Naive B cell (primary cell): ENCODE measurements at regions not wholly inside any gene's neighbourhood (a gene's known extent, or its start where the extent isn't known, plus 50 kb on each side); places are given as distances from the start of the nearest gene placed in this dataset.
"Not testable (repeated sequence)": the region's sequence is repeated elsewhere in the genome, so short reads cannot be mapped to it uniquely, and the experiment has no call there.

Experiments used
- ATAC-seq, 2 donors: fragments of 150-1000 bp; cut with Tn5 transposase; 2 replicates each; pipeline ENCODE4 v1.10.0; 2021; ENCODE audit warnings: low read depth in 2 of 2, mild to moderate bottlenecking in 2 of 2, moderate library complexity in 2 of 2
- DNase-seq: peaks from one replicate; pipeline ENCODE4 v3.0.0; 2022
- H3K27ac Mint-ChIP-seq, 6 donors: one replicate each; pipeline ENCODE4 v1.8.0; 2020 to 2022; ENCODE audit warnings: mild to moderate bottlenecking in 6 of 6, mixed read lengths in 6 of 6, moderate library complexity in 5 of 6, inconsistent platforms in 2 of 6
- H3K27me3 Mint-ChIP-seq, 3 donors: one replicate each; pipeline ENCODE4 v1.8.0; 2021 to 2022; ENCODE audit warnings: mixed read lengths in 3 of 3, mild to moderate bottlenecking in 1 of 3
- H3K36me3 Mint-ChIP-seq, 2 donors: one replicate each; pipeline ENCODE4 v1.8.0; 2020 to 2022; ENCODE audit warnings: mixed read lengths in 2 of 2, inconsistent platforms in 1 of 2, mild to moderate bottlenecking in 1 of 2
- H3K4me1 Mint-ChIP-seq, 3 donors: one replicate each; pipeline ENCODE4 v1.8.0; 2020 to 2022; ENCODE audit warnings: mixed read lengths in 3 of 3, inconsistent platforms in 1 of 3, mild to moderate bottlenecking in 1 of 3, moderate library complexity in 1 of 3
- H3K4me3 Mint-ChIP-seq, 8 donors: one replicate each; pipeline ENCODE4 v1.8.0; 2020 to 2022; ENCODE audit warnings: mild to moderate bottlenecking in 8 of 8, mixed read lengths in 8 of 8, moderate library complexity in 8 of 8, inconsistent platforms in 2 of 8
- H3K9me3 Mint-ChIP-seq, 7 donors: one replicate each; pipeline ENCODE4 v1.8.0; 2020 to 2022; ENCODE audit warnings: mixed read lengths in 7 of 7, mild to moderate bottlenecking in 5 of 7, inconsistent platforms in 2 of 7, moderate library complexity in 1 of 7

GRCh38 chr1:103949779-103950178 is 200.1 kb downstream of the AMY1C start:
- Mint-ChIP-seq H3K36me3 (no peaks in the 10 kb centered on the region), H3K4me3 (no peak overlapping the region), H3K27ac (no peak overlapping the region), H3K4me1 (no peaks in the 10 kb centered on the region), H3K9me3 (peaks cover 0 to 2% (median 0%) of the 10 kb centered on the region in 7 donors), H3K27me3 (no peaks in the 10 kb centered on the region)
- DNase-seq (no peak), ATAC-seq (no peak)

DNA sequence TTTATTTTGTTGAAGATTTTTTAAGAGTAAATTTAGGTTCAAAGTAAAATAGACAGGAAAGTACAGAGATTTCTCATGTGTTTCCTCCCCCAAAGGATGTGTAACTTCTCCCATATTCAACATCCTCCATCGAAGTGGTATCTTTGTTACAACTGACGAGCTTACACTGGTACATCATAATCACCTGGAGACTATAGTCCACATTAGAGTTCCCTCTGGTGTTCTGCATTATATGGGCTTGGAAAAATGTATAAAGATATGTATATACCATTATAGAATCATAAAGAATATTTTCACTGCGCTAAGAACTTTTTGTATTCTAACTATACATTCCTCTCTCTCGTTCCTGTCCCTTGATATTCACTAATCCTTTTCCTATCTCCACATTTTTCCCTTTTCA is 203.7 kb downstream of the AMY1C start:
- ATAC-seq (no peak), DNase-seq (no peak)
- Mint-ChIP-seq H3K36me3 (no peaks in the 10 kb centered on the region), H3K9me3 (peaks cover 0 to 2% (median 0%) of the 10 kb centered on the region in 7 donors), H3K27ac (no peak overlapping the region), H3K27me3 (no peaks in the 10 kb centered on the region), H3K4me3 (no peak overlapping the region), H3K4me1 (no peaks in the 10 kb centered on the region)

DNA sequence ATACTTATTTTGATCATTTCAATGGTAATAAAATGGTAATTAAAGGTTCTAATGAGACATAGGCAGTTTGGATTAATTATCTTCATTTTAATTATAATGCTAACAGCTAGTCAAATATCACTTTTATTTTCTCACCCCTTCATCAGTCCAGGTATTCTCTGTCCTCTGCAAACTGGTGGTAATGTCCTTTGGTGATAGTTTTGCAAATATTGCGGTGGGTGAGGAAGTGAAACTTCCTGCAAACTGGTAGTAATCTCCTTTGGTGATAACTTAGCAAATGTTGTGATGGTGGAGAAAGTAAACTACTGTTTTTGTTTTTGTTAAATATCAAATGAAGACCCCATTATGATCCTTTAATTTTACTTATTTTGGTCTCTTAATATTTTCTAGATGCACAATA is 209.0 kb downstream of the AMY1C start:
- Mint-ChIP-seq H3K27ac (no peak overlapping the region), H3K36me3 (no peaks in the 10 kb centered on the region), H3K4me1 (no peaks in the 10 kb centered on the region), H3K9me3 (peaks cover 0 to 10% (median 0%) of the 10 kb centered on the region in 7 donors), H3K4me3 (no peak overlapping the region), H3K27me3 (no peaks in the 10 kb centered on the region)
- ATAC-seq = no peak
- DNase-seq = no peak

DNA sequence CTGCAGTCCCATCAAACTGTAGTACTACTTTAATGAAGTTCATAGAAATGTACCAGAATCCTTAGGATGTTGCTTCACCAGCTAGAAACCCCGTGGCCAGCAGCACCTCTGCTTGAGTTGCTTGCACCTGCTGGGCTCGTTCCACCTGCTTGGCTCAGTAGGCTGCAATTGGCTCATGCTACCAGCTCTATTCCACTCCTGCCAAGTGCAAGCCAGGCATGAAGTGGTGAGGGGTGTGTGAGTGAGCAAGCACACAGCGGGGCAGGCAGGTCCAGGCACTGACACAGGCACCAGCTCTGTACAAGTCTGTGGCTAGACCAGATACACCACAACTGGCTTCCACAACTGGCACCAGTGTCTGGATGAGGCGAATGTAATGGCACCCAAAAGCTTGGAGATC is 209.9 kb downstream of the AMY1C start:
- no peak overlapping the region for H3K27ac Mint-ChIP-seq
- peaks cover 0 to 10% (median 0%) of the 10 kb centered on the region in 7 donors for H3K9me3 Mint-ChIP-seq
- no peaks in the 10 kb centered on the region for H3K36me3 Mint-ChIP-seq
- ATAC-seq (no peak), DNase-seq (no peak)
- H3K27me3 Mint-ChIP-seq = no peaks in the 10 kb centered on the region
- H3K4me1 Mint-ChIP-seq = no peaks in the 10 kb centered on the region
- H3K4me3 Mint-ChIP-seq = no peak overlapping the region

DNA sequence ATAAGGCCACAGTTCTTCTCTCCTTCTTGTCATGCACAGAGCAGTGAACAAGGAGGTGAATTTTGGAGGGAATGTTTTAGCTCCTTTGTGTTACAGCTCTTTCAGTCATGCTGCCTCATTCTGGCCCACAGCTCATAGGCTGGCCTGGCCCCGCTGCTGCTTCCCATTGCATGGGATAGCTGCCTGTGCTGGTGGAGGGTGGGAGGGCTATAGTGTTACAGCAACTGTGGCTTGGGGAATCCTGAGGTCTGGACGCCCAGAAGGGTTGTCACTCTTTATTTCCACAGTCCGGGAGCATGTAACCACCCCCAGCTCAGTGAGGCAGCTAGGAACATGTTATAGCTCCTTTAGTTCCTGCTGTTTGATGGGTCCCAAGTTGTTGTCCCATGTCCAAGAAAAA is 210.3 kb downstream of the AMY1C start:
- H3K4me1 Mint-ChIP-seq = no peaks in the 10 kb centered on the region
- no peaks in the 10 kb centered on the region for H3K36me3 Mint-ChIP-seq
- DNase-seq = no peak
- peaks cover 0 to 10% (median 0%) of the 10 kb centered on the region in 7 donors for H3K9me3 Mint-ChIP-seq
- no peak overlapping the region for H3K27ac Mint-ChIP-seq
- peak overlapping the region in 1 of 8 donors; percentile 44 for H3K4me3 Mint-ChIP-seq
- no peaks in the 10 kb centered on the region for H3K27me3 Mint-ChIP-seq
- ATAC-seq = no peak

GRCh38 chr1:103960710-103961109 is 211.0 kb downstream of the AMY1C start:
- H3K36me3 Mint-ChIP-seq = no peaks in the 10 kb centered on the region
- no peak overlapping the region for H3K27ac Mint-ChIP-seq
- no peaks in the 10 kb centered on the region for H3K27me3 Mint-ChIP-seq
- no peak overlapping the region for H3K4me3 Mint-ChIP-seq
- H3K9me3 Mint-ChIP-seq = peaks cover 0 to 10% (median 0%) of the 10 kb centered on the region in 7 donors
- no peaks in the 10 kb centered on the region for H3K4me1 Mint-ChIP-seq
- ATAC-seq (no peak), DNase-seq (no peak)

DNA sequence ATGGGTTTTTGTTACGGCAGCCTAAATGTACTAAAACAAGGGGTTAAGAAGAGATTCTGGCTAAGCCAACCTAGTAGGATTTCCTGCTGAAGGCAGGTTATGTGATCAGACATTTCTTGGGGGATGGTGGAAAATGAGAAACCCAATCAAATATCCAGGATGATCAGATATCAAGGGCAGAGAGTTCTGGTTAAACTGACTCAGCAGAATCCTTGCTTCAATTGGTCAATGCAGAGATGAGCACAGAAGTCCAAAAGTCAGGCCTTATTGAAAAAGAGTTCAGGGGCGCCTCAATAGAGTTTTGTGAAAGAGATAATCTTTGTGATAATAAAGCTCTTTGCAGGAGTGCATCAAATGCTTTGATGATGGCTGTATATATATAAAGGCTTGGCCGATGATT is 237.1 kb downstream of the AMY1C start:
- H3K27me3 Mint-ChIP-seq = no peaks in the 10 kb centered on the region
- no peaks in the 10 kb centered on the region for H3K36me3 Mint-ChIP-seq
- H3K4me3 Mint-ChIP-seq = no peak overlapping the region
- H3K27ac Mint-ChIP-seq = no peak overlapping the region
- no peaks in the 10 kb centered on the region for H3K4me1 Mint-ChIP-seq
- ATAC-seq (no peak), DNase-seq (no peak)
- H3K9me3 Mint-ChIP-seq = peaks cover 0 to 6% (median 0%) of the 10 kb centered on the region in 7 donors

- no peaks in the 10 kb centered on the region for H3K4me1 Mint-ChIP-seq
- H3K9me3 Mint-ChIP-seq = peaks cover 0 to 3% (median 0%) of the 10 kb centered on the region in 7 donors
- no peaks in the 10 kb centered on the region for H3K27me3 Mint-ChIP-seq
- H3K36me3 Mint-ChIP-seq = no peaks in the 10 kb centered on the region
- ATAC-seq = no peak
- H3K4me3 Mint-ChIP-seq = no peak overlapping the region
- DNase-seq = no peak
- no peak overlapping the region for H3K27ac Mint-ChIP-seq
Measured at GRCh38 chr1:103997631-103998030, 247.9 kb downstream of the AMY1C start.

DNA sequence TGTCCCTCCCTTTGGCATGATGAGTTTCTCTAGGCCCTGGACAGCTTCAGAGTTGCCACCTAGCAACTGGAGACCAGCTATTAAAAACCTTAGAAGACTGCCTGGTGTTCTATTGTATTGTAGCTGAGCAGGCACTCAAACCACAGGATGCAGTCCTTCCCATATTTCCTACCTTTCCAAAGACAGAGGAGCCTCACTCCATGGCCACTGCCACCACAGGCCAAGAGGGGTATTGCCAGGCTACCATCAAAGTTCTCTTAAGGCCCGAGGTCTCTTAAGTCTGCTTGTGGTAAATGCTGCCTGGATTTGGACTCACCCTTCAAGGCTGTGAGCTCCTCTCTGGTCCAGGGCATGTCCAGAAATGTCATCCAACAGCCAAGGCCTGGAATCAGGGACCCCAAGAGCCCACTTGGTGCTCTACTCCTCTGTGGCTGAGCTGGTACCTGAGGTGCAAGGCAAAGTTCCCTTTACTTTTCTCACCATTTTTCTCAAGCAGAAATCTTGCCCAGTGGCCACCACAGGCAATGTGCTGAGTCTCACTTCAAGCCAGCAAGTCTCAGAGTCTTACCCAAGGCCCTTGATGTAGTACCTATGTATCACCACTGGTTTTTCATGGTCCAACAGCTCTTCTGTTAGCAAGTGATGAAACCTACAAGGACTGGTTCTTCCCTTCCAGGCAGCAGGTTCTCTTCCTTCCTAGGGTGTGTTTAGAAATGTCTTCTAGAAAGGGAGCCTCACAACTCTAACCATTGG is 269.4 kb downstream of the AMY1C start:
- Mint-ChIP-seq H3K4me3 (no peak overlapping the region), H3K27ac (no peak overlapping the region), H3K36me3 (no peaks in the 10 kb centered on the region), H3K4me1 (no peaks in the 10 kb centered on the region), H3K9me3 (peaks cover 0 to 2% (median 0%) of the 10 kb centered on the region in 7 donors), H3K27me3 (no peaks in the 10 kb centered on the region)
- no peak for DNase-seq
- no peak for ATAC-seq

DNA sequence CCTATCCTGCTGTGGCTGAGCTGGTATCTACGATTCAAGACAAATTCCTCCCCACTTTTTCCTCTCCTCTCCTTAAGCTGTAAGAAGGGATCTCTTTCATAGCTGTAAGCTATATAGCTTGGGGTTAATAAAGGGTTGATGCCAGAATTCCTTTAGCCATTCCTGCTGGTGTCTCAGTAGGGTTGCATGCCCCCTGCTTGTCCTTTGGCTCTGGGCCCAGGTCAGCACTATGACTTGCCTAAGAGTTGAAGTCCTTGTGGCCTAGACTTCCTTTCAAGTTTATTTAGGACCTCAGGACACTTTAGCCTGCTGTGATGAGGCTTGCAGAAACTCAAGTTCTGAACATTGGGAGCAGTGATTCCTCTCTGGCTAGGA is 270.0 kb downstream of the AMY1C start:
- Mint-ChIP-seq H3K4me3 (no peak overlapping the region), H3K27ac (no peak overlapping the region), H3K36me3 (no peaks in the 10 kb centered on the region), H3K9me3 (peaks cover 0 to 4% (median 0%) of the 10 kb centered on the region in 7 donors), H3K27me3 (no peaks in the 10 kb centered on the region), H3K4me1 (no peaks in the 10 kb centered on the region)
- DNase-seq (no peak), ATAC-seq (no peak)

- peaks cover 0 to 5% (median 0%) of the 10 kb centered on the region in 7 donors for H3K9me3 Mint-ChIP-seq
- H3K4me3 Mint-ChIP-seq = no peak overlapping the region
- DNase-seq = no peak
- no peak overlapping the region for H3K27ac Mint-ChIP-seq
- no peaks in the 10 kb centered on the region for H3K27me3 Mint-ChIP-seq
- no peaks in the 10 kb centered on the region for H3K36me3 Mint-ChIP-seq
- no peaks in the 10 kb centered on the region for H3K4me1 Mint-ChIP-seq
- no peak for ATAC-seq
Measured at GRCh38 chr1:104028416-104029035, 278.8 kb downstream of the AMY1C start.

DNA sequence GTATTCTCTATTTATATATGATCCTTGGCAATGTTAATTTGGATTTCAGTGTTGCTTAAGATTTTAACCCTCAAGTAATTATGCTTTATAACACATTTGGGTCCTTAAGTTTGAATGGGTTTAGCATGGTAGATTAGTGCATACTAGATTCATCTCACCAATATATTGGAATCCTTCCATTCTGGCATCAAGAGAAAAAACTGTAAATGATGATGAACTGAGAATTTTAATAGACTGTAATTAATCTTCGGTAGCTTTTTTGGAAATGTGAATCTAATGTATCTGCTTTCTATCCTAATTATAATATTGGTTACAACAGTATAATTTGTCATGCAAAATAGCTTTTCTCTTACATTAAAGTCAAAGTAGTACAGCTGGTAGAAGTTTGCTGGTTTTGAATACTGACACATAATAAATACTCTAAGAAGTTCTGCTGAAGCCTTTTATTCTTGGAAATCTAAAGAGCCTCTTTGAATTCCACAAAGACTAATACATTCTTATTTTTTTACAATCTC is 279.8 kb downstream of the AMY1C start:
- Mint-ChIP-seq H3K27ac (no peak overlapping the region), H3K4me1 (no peaks in the 10 kb centered on the region), H3K4me3 (no peak overlapping the region), H3K9me3 (peaks cover 0 to 2% (median 0%) of the 10 kb centered on the region in 7 donors), H3K36me3 (no peaks in the 10 kb centered on the region), H3K27me3 (no peaks in the 10 kb centered on the region)
- ATAC-seq (no peak), DNase-seq (no peak)

- ATAC-seq = no peak
- no peak overlapping the region for H3K4me3 Mint-ChIP-seq
Measured at GRCh38 chr1:104056786-104057185, 307.1 kb downstream of the AMY1C start.

GRCh38 chr1:104057219-104057898 is 307.7 kb downstream of the AMY1C start:
- Mint-ChIP-seq H3K27ac (peak overlapping the region in 1 of 6 donors; percentile 63), H3K9me3 (peaks cover 0 to 16% (median 2%) of the 10 kb centered on the region in 7 donors)
- ATAC-seq, H3K4me3 Mint-ChIP-seq, H3K27me3 Mint-ChIP-seq, DNase-seq, H3K36me3 Mint-ChIP-seq, H3K4me1 Mint-ChIP-seq: not testable (repeated sequence)

More at GRCh38 chr1:104056786-104057185, 307.1 kb downstream of the AMY1C start:
- Mint-ChIP-seq H3K27me3 (no peaks in the 10 kb centered on the region), H3K4me1 (no peaks in the 10 kb centered on the region), H3K36me3 (no peaks in the 10 kb centered on the region), H3K27ac (peak overlapping the region in 2 of 6 donors; percentile 53 to 66), H3K9me3 (peaks cover 0 to 22% (median 5%) of the 10 kb centered on the region in 7 donors)
- DNase-seq = no peak
